GM19438 (cell line): ENCODE measurements at regions not wholly inside any gene's neighbourhood (a gene's known extent, or its start where the extent isn't known, plus 50 kb on each side); places are given as distances from the start of the nearest gene placed in this dataset.
"Not testable (repeated sequence)": the region's sequence is repeated elsewhere in the genome, so short reads cannot be mapped to it uniquely, and the experiment has no call there.

Source experiments
- ATAC-seq: cut with Tn5 transposase; IDR thresholded peaks from one replicate; pipeline ENCODE4 v1.9.1; 2021; ENCODE audit warnings: low read depth; ENCODE audit not compliant: unreplicated experiment

DNA sequence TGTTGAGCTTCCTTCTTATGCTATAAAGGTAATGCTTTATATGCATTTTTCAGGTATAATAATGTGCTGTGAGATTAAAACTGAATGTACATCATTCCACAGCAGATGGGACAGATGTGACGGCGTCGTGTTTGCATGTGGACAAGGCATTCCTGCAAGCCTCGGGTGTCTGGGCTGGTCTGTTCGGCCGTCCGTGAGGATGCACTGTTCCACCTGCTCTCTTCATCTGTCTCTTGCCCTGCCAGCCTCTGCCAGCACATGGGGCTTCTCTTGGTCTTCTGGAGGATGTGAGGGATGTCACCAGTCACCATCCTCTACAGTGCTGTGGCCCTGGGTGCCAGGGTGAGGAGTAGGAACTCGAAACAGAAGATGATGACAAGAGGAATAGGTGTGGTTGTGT is 223.2 kb downstream of the ERMARD start:
- ATAC-seq: no peak

DNA sequence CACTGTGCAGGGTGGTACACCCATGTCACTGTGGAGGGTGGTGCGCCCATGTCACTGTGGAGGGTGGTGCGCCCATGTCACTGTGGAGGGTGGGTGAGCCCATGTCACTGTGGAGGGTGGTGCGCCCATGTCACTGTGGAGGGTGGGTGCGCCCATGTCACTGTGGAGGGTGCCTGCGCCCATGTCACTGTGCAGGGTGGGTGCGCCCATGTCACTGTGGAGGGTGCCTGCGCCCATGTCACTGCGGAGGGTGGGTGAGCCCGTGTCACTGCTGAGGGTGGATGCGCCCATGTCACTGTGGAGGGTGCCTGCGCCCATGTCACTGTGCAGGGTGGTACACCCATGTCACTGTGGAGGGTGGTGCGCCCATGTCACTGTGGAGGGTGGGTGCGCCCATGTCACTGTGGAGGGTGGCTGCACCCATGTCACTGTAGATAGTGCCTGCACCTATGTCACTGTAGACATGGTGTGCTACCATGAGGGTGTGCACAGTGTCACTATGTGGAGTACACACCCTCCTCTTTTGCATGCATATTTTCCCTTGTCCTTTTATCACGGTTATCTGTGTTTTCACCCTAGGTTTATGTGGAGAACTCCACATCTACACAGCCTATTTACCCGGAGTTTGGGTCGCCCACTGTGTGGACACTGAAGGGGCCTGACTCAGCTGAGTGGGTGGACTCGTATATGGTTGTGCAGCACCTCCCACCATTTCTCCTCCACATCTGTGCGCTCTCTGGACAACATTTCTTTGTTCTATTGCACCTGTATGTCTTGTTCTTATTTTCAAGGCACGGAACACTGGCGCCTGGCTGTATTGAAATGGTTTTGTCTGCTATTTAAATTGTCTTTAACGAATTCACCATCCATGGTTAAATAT is 222.4 kb downstream of the ERMARD start:
- not testable (repeated sequence) for ATAC-seq

DNA sequence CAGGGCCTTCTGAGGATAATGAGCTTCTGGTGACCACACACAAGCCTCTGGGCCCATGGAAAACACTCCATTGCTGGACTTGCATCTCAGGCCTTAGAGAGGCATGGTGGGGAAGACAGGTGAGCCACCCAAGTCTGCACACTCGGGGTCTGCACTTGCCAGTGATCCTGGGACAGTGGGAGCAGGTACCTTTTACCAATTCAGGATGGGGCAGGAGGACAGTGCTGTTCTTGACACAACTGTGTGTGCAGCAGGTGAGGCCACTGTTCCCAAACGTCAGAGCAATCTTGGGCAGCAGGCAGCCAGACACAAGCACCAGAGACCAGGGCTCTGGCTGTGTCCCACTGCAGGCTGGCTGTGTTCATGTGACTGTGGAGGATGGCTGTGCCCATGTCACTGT is 221.3 kb downstream of the ERMARD start:
- no peak for ATAC-seq

DNA sequence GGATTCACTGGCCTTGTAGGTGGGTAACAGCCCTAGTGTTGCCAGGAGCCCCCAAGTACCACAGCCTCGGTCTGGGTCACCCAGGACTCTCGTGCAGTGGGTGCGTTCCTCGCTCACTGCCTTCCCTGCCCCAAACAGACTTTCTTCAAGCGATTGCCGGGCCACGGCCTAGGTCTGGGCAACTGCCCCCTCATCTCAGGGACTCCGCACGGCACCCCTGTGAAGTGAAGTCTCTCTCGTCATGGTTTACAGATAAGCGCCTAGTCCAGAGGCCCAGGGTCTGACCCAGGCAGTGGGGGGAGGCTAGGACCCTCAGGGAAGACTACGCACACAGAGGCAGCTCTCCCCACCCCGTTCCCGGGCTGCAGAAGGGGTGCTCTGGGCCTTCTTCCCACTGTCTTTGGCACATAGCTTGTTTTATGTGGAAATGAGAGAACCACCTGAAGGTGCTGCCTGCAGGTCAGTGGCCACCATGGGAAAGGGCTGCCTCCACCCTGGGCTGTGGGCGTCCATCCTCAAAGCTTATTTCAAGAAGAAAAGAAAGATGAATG is 220.8 kb downstream of the ERMARD start:
- ATAC-seq: no peak

DNA sequence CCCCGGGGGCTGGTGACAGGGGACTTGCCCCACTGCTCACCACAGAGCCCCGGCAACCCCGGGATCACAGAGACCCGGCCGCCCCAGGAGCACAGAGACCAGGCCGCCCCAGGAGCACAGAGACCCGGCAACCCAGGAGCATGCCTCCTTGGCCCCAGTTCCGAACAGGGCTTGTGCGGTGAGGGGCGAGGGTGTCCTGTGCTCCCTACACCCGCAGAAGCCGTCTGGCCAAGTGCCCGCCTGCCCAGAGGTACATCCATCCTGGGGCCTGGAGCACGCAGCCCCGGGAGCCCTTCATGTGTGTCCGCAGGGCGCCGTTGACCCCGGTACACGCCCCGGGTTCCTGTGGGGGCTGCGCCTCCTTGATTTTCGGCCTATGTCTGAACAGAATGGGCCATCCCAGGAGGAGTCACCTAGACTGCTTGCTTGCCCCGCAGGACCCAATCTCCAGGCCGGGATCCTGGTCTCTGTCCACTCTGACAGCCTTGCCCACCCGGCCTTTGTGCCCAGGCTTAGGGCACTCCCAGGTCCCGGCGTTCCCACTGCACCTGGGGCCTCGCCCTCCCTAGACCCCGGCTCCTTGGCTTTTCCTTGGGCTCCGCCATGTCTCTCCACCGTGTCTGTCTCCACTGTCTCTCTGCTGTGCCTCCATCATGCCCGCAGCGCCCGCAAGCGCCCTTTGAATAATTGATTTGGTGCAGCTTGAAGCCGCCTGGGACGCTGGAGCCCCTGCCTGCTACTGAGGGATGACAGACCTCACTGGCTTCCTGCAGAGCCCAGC is 219.8 kb downstream of the ERMARD start:
- ATAC-seq: no peak

DNA sequence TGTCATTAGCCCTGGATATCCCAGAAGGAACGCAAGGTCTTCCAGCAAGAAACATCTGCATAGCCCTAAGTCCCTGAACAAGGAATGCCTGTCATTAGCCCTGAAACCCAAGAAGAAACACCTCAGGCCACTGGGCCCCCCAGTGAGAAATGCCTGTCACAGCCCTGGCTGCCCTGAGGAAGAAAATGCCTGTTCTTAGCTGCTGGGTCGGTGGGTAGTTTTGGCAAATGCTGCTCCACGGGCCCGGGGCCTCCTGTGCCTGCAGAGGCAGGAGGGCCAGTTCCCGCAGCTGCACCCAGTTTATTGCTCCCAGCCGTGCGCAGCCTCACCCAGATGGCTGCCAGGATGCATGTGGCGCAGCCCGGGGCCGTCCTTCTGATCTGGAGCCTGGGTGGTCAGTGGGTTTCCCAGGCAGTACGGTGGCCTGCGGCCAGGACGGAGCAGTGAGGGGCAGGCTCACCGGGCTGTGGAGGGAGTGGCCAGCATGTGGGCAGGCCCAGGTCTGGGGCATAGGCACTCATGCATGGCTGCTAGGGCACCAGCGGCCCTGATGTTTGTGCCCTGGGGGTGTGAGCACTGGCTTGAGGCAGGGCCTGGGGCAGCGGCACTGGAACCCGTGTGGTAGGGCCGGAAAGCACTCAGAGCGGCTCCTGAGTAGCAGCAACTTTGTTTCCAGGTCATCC is 219.0 kb downstream of the ERMARD start:
- ATAC-seq: no peak

DNA sequence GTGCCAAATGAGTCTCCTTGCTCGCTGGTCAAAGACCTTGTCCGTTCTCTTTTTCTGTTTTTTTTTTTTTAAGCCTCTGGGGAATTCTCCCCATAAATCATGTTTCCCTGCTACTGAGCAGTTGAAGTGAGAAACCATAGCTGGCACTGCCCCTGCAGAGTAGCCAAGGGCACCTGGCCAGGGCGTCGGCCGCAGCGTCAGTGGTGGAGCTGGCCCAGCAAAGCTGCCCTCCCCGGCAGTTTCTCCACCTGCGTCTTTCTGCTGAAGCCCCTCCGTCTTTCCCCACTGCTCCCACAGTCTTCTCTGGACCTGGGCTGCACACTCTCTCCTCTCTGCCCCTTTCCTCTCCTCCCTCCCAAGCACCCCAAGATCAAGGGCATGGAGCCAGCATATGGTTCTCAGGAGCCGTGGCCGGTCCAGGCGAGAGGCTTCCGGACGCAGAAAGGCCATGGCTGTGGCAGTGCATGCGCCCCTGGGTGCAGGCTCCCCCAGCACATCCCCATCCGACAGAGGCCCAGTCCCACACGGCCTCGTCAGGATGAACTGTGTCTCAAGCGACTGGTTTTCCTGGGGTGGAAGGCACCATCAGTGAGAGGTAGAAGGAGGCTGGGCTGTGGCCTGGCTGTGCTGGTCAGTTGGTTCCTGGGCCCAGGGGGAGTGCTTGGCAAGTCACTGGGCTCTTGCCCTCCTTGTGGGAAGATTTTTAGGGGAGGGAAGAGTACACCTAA is 218.1 kb downstream of the ERMARD start:
- ATAC-seq: no peak

DNA sequence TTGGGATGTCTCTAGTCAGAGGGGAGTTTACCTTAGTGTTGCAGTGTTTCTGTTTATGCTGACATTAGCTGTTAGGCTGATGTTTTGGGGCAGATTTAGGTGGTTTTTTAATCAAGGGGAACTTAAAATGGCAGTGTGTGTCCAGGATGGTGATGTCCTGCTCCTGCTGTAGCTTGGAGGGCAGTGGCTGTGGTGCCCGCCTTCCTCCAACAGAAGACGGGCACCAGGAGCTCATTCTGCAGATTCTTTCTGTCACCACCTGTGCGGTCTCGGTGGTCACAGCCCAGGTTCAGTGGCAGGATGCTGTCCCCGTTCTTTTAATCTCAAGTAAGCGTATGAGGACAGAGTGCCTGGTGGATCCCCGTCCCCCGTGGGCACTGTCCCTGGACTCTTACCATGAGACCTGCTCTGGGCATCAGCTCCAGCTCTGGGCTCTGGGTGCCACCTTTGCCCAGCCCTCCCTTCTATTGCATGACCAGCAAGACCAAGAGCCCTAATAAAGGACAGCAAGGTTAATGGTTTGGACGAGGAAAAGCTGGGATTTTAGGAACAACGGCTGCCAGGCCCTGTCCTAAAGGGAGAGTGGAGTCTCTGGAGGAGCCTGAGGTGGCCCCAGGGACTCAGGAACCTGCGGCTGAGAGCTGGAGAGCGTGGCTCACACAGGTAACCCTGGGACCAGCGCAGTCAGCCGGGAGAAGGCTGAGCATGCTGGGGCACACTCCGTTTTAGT is 217.3 kb downstream of the ERMARD start:
- no peak for ATAC-seq

DNA sequence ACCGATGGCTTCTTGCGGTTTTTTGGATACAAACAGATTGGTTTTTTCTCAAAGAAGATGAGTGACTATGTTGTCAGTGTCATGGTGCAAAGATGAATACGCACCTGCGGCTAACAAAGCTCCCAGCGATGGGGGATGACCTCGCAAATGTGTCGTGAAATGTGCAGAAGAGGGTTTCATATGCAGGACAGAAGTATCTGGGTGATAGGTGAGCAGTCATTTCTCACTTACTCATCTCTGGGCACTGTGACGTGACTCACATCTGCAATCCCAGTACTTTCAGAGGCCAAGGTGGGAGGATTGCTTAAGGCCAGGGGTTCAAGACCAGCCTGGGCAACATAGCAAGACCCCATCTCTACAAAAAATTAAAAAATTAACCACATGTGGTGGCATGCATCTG is 216.3 kb downstream of the ERMARD start:
- ATAC-seq: no peak

DNA sequence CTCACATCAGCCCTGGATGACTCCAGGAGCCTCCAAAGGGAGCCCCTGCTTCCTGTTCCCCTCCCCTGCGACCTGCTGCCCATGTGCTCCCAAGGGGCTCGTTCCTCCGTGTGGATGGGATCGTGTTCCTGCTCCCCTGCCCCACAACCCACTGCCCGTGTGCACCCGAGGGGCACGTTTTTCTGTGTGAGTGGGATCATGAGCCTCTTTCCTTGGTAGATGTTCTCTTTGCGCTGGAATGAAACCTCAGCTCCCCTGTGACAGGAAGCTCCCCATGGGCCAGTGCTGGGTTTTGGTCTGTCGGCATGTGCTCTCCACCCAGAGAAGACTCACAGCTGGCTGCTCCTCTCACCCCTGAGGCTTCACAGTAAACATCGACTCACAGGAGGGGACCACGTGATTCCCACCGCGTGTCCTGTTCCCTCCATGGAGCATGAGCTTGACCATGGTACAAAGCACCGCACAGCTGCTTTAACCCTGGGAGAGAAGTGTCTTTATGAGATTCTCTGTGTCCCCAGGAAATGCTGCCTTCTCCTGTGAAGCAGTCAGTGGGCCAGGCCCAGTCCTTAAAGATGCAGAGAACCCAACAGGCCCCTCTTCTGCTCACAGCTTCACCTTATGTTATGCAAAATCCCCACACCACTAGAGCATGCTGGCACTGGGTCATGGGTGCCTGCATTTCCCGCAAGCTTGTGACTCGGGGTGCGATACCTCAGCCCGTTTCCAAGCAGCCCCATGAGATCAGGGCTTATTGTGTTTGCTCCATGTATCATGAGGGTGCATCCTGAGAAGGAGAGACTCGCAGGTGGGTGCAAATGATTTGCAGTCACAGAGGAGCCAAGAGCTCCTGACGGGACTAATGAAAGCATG is 215.1 kb downstream of the ERMARD start:
- no peak for ATAC-seq

DNA sequence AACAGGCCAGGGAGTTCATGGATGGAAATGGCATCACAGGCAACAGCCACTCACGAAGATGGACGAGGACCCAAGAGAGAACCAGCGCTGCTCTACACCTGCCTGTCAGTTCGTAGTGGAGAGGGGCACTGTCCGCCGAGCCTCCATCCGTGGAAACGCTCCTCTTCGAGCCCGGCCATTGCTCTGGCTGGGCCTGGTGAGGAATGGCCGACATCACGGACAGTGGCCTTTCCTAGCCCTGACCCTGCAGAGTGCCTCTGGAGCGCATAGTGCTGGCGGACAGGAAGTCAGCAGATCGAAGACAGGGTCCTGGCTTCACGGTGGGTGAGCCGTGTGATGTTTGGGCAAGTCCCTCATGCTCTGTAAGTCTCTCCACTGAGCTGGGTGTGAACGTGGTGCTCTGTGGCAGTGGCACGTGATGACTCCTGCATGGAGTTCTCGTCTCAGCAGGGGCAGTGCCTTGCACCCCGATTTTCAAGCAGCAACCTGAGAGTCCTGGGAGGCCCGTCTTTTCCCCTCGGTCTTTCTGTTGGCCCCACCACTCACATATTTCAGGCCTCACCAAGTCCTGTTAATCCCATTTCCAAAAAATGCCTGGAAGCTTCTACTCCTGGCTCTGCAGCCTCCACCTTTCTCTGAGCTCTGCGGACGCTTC is 214.4 kb downstream of the ERMARD start:
- no peak for ATAC-seq

DNA sequence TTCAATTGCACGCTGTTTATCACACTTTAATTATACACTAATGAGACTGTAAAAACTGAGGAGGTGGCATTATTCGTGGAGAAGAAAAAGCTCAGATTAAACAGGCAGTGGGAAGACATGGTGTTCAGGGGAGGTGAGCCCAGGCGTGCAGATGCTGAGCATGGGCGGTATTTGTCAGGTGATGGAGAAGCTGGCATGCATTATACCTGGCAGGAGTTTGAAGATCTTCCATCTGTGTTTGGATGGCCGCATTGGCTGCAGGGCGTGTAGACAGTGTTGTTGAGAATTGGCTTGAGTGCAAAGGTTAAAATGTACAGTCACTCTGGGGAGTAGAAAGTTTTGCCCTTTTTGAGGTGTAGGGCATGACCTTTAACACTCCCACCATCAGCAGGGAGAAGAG is 213.8 kb downstream of the ERMARD start:
- ATAC-seq: no peak

DNA sequence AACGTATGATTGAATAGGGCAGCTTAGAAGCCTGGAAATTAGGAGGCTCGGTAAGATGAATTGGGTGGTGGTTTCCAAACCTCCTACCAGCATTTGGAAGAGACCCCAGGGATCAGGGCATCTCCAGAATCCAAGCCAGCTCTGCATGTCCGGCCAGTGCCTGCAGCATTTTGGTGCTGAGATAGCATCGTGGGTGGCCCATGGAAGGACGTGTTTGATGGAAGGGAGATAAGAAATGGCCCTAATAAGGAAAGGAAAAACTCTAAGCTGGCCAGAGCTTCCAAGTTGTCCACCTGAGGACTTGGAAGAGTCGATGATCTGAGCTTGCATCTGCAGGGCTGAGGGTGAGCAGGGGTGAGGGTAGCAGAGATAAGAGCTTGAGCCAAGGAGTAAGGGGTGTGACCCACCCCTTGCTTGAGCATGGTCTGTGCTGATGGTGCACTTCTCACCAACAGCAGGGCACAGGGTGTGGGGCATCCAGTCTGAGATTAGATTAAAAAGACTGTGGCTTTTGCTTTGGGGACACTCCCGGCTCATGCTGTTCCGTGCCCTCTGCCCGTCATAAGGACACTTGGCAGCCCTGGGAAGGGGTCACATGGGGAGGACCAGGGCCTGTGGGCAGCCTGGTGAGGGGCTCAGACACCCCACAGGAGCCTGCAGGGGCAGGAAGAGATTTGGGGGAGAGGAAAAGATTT is 213.2 kb downstream of the ERMARD start:
- no peak for ATAC-seq

DNA sequence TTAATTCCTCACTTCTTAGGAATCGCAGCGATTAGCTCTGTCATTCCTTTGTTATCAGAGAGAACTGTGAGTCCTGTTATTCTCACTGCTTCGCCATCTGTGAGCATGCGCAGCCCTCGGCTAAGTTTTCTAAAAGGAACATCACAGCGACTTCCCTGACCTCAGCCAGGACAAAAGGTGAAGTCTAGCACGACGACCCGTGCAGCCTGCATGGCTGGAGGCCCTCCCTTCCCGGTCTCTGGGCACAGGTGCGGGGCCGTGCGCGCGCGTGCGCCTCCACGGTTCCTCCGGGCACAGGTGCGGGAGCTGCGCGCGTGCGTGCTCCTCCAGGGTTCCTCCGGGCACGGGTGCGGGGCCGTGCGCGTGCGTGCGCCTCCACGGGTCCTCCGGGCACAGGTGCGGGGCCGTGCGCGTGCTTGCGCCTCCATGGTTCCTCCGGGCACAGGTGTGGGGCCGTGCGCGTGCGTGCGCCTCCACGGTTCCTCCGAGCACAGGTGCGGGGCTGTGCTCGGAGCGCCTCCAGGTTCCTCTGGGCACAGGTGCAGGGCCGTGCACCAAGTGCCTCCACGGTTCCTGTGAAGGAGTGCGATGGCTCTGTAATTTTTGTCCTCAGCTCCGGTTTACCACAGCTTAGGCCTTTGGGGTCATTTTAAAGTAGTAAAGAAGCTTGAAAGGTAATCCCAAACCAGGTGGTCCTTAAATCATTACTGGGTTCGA is 212.3 kb downstream of the ERMARD start:
- no peak for ATAC-seq

DNA sequence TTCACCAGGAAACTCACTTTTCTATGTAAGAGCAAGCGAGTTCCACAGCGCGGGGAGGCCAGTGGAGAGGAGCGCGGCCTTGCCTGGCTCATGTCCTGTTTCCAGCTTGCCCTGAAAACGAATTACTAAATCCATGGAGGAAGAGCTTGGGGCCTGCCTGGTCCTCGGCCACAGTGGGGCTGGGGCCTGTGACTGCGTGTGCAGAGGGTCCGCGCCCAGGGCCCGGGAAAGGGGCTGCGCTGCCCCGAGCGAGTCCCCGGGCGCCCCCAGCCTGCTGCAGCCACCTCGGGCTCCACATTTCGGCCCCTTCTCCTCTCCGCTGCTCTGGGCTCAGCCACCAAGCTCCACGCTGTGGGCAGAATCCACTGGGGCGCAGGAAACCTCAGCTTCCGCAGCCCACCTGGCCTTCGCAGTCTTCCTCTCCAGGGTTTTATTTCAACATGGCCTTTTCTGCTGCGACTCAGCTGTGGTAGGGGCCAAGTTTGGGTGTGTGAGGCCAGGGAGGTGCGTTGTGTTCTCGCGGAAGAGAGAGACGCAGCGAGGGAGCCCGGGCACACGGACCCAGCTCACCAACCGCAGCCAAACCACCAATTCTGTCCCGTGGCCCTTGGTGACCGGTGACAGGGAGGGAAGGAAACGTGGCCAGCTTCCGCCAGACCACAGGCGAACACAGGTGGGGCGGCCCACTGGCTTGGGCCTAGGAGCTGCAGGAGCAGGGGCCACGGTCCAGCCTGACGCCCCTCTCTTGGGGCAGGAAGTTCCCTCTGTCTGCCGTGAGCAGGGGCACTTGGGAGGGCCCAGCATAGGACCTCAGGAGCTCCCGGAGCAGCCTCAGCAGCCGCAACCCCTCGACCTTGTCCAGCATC is 211.4 kb downstream of the ERMARD start:
- no peak for ATAC-seq
